PC-9 (cell line): ENCODE measurements at regions not wholly inside any gene's neighbourhood (a gene's known extent, or its start where the extent isn't known, plus 50 kb on each side); places are given as distances from the start of the nearest gene placed in this dataset.

ENCODE experiments used
- BruUV-seq: library from RNA; stranded (reverse); fragments of 400-500 nt; replicated peaks from 2 replicates; lab custom pipeline; 2021; lab: Mats Ljungman, UMichigan
- CTCF ChIA-PET: fragments of 300-600 bp; sonication (Branson Sonifier 250); formaldehyde crosslinking; loops from one replicate; lab custom pipeline; 2022; ENCODE audit warnings: antibody characterized with exemption; lab: Charles Lee
- POLR2A ChIA-PET: fragments of 300-600 bp; sonication (Branson Sonifier 250); formaldehyde crosslinking; loops from one replicate; lab custom pipeline; 2022; ENCODE audit warnings: antibody characterized with exemption; ENCODE audit not compliant: unreplicated experiment; lab: Charles Lee
- DNase-seq, 2 experiments: peaks; one replicate each; pipeline versions ENCODE4 v3.0.0 to v3.0.0-alpha.2; 2015 to 2022; ENCODE audit warnings: mixed read lengths in 1 of 2
- H2AFZ ChIP-seq: fragments of 200-600 bp; sonication (generic); 2 replicates; pipeline ENCODE4 v1.8.1; 2017; ENCODE audit warnings: antibody characterized with exemption
- H3F3A ChIP-seq: fragments of 200-600 bp; sonication (generic); 2 replicates; pipeline ENCODE4 v1.8.1; 2017; ENCODE audit warnings: antibody characterized with exemption, mild to moderate bottlenecking, low read depth; ENCODE audit not compliant: insufficient read depth
- H3K27ac ChIP-seq: fragments of 200-600 bp; sonication (generic); 2 replicates; pipeline ENCODE4 v1.6.1; 2016; ENCODE audit warnings: mixed run types
- H3K27me3 ChIP-seq: fragments of 200-600 bp; sonication (generic); 2 replicates; pipeline ENCODE4 v1.6.1; 2016; ENCODE audit warnings: low read depth, mixed run types; ENCODE audit not compliant: insufficient read depth
- H3K36me3 ChIP-seq: fragments of 200-600 bp; sonication (generic); 2 replicates; pipeline ENCODE4 v1.6.1; 2016; ENCODE audit warnings: low read depth, mixed run types
- H3K4me1 ChIP-seq: fragments of 200-600 bp; sonication (generic); replicated peaks from 2 replicates; pipeline ENCODE4 v1.6.1; 2016; ENCODE audit warnings: mixed run types; ENCODE audit not compliant: insufficient read depth
- H3K4me2 ChIP-seq: fragments of 200-600 bp; sonication (generic); 2 replicates; pipeline ENCODE4 v1.6.1; 2017; ENCODE audit warnings: mixed run types
- H3K4me3 ChIP-seq: fragments of 200-600 bp; sonication (generic); 2 replicates; pipeline ENCODE4 v1.6.1; 2016; ENCODE audit warnings: mixed run types
- H3K79me2 ChIP-seq: fragments of 200-600 bp; sonication (generic); 2 replicates; pipeline ENCODE4 v1.6.1; 2017; ENCODE audit warnings: low read depth, mixed run types
- H3K9me2 ChIP-seq: fragments of 200-600 bp; sonication (generic); 2 replicates; pipeline ENCODE4 v1.8.1; 2017; ENCODE audit warnings: mild to moderate bottlenecking; ENCODE audit not compliant: insufficient read depth
- H3K9me3 ChIP-seq: fragments of 200-600 bp; sonication (generic); 2 replicates; pipeline ENCODE4 v1.8.1; 2016; ENCODE audit warnings: low read depth; ENCODE audit not compliant: insufficient read depth
- H4K20me1 ChIP-seq: fragments of 200-600 bp; sonication (generic); 2 replicates; pipeline ENCODE4 v1.8.1; 2017; ENCODE audit not compliant: insufficient read depth
- CTCF ChIP-seq: fragments of 200-600 bp; sonication (generic); conservative IDR thresholded peaks from 2 replicates; pipeline ENCODE4 v1.6.1; 2017; ENCODE audit warnings: mixed run types, antibody characterized with exemption, mild to moderate bottlenecking, moderate library complexity
- EZH2 ChIP-seq: fragments of 200-600 bp; sonication (generic); IDR thresholded peaks from 2 replicates; pipeline ENCODE4 v1.8.0; 2017; ENCODE audit warnings: antibody characterized with exemption, low read depth
- intact Hi-C: fragments of 100-400 bp; cut with micrococcal nuclease; formaldehyde crosslinking; loops from one replicate; pipeline ENCODE4 v1.10.0; 2022; ENCODE audit not compliant: unreplicated experiment

- no peak for TF ChIP-seq CTCF
- no peak for TF ChIP-seq EZH2
- Histone ChIP-seq H4K20me1 (no peaks in the 10 kb centered on the region), H3K36me3 (no peaks in the 10 kb centered on the region), H3K9me2 (no peaks in the 10 kb centered on the region), H3K27me3 (no peaks in the 10 kb centered on the region), H3K4me3 (no peak overlapping the region), H3K9me3 (peaks cover 4% of the 10 kb centered on the region; the same call in 1 of the 2 replicates), H3K27ac (no peak overlapping the region), H3K4me2 (no peak overlapping the region), H2AFZ (0 out of 2 replicates have a peak overlapping the region, but pooled peaks have one; percentile 12), H3F3A (no peaks in the 10 kb centered on the region), H3K79me2 (no peaks in the 10 kb centered on the region), H3K4me1 (no peaks in the 10 kb centered on the region)
- ChIA-PET CTCF (no interaction called here), POLR2A (no interaction called here)
- DNase-seq, result no peak
- intact Hi-C loops, result no loop called here
- BruUV-seq, result no TSS peak
These were observed 175.6 kb downstream of the ANKRD50 start for GRCh38 chr4:124536946-124537345.

- ChIA-PET POLR2A (no interaction called here), CTCF (no interaction called here)
- intact Hi-C loops, result no loop called here
- Histone ChIP-seq H3K9me2 (no peaks in the 10 kb centered on the region), H2AFZ (no peak overlapping the region), H3F3A (no peaks in the 10 kb centered on the region), H3K79me2 (no peaks in the 10 kb centered on the region), H3K4me3 (no peak overlapping the region), H3K27me3 (no peaks in the 10 kb centered on the region), H4K20me1 (no peaks in the 10 kb centered on the region), H3K9me3 (peaks cover 4% of the 10 kb centered on the region; the same call in 1 of the 2 replicates), H3K4me1 (no peaks in the 10 kb centered on the region), H3K36me3 (no peaks in the 10 kb centered on the region), H3K4me2 (no peak overlapping the region), H3K27ac (no peak overlapping the region)
- no peak for DNase-seq
- TF ChIP-seq CTCF, result no peak
- no peak for TF ChIP-seq EZH2
- no TSS peak for BruUV-seq
These were observed 174.6 kb downstream of the ANKRD50 start for GRCh38 chr4:124537971-124538370.

GRCh38 chr4:124540014-124540413 lies 172.5 kb downstream of the ANKRD50 start:
- Histone ChIP-seq H3K4me1 (no peaks in the 10 kb centered on the region), H2AFZ (no peak overlapping the region), H3K27ac (no peak overlapping the region), H3K9me3 (no peaks in the 10 kb centered on the region), H3K4me3 (no peak overlapping the region), H3K4me2 (no peak overlapping the region), H3K79me2 (no peaks in the 10 kb centered on the region), H3K36me3 (no peaks in the 10 kb centered on the region), H3F3A (no peaks in the 10 kb centered on the region), H4K20me1 (no peaks in the 10 kb centered on the region), H3K27me3 (no peaks in the 10 kb centered on the region), H3K9me2 (no peaks in the 10 kb centered on the region)
- no peak for TF ChIP-seq CTCF
- TF ChIP-seq EZH2, result no peak
- BruUV-seq, result no TSS peak
- POLR2A ChIA-PET, result no interaction called here
- CTCF ChIA-PET, result no interaction called here
- DNase-seq, result no peak
- intact Hi-C loops, result no loop called here
